ENCODE measurements at regions not wholly inside any gene's neighbourhood (a gene's known extent, or its start where the extent isn't known, plus 50 kb on each side); places are given as distances from the start of the nearest gene placed in this dataset.

- intact Hi-C loops (cut with DNase I; ENCODE audit: low total_unique reads), result no loop called here
- no peak for TF ChIP-seq CTCF (IDR thresholded peaks at IDR 0.05)
- Histone ChIP-seq H3K4me1 (no peaks in the 10 kb centered on the region), H3K9me3 (peaks cover 0 to 17% (median 4%) of the 10 kb centered on the region in 3 donors), H3K27me3 (peaks cover 0 to 4% of the 10 kb centered on the region in 2 donors), H3K27ac (no peak overlapping the region), H3K36me3 (no peaks in the 10 kb centered on the region), H3K4me3 (no peak overlapping the region)
- no peak for DNase-seq
These were observed 68.9 kb upstream of the GNAZ start for GRCh38 chr22:23001463-23001862.

- Histone ChIP-seq H3K27me3 (peaks cover 0 to 4% of the 10 kb centered on the region in 2 donors), H3K9me3 (peaks cover 0 to 6% (median 0%) of the 10 kb centered on the region in 3 donors), H3K4me1 (no peaks in the 10 kb centered on the region), H3K27ac (no peak overlapping the region), H3K4me3 (no peak overlapping the region), H3K36me3 (no peaks in the 10 kb centered on the region)
- intact Hi-C loops (cut with DNase I; ENCODE audit: low total_unique reads), result no loop called here
- TF ChIP-seq CTCF (IDR thresholded peaks at IDR 0.05), result no peak
- DNase-seq, result no peak
These were observed 67.6 kb upstream of the GNAZ start for GRCh38 chr22:23002612-23003180.

- intact Hi-C loops (cut with DNase I; ENCODE audit: low total_unique reads), result no loop called here
- no peak for DNase-seq
- Histone ChIP-seq H3K4me3 (no peak overlapping the region), H3K9me3 (no peaks in the 10 kb centered on the region), H3K36me3 (no peaks in the 10 kb centered on the region), H3K4me1 (no peaks in the 10 kb centered on the region), H3K27ac (no peak overlapping the region), H3K27me3 (no peaks in the 10 kb centered on the region)
- no peak for TF ChIP-seq CTCF (IDR thresholded peaks at IDR 0.05)
These were observed 62.5 kb upstream of the GNAZ start for GRCh38 chr22:23007823-23008222.

- Histone ChIP-seq H3K27me3 (peaks cover 0 to 5% of the 10 kb centered on the region in 2 donors), H3K4me3 (no peak overlapping the region), H3K36me3 (no peaks in the 10 kb centered on the region), H3K9me3 (no peaks in the 10 kb centered on the region), H3K4me1 (no peaks in the 10 kb centered on the region), H3K27ac (no peak overlapping the region)
- no peak for TF ChIP-seq CTCF (IDR thresholded peaks at IDR 0.05)
- DNase-seq, result no peak
- intact Hi-C loops (cut with DNase I; ENCODE audit: low total_unique reads), result no loop called here
These were observed 61.4 kb upstream of the GNAZ start for GRCh38 chr22:23008896-23009295.
